Mammary epithelial cell (primary cell): ENCODE measurements at regions not wholly inside any gene's neighbourhood (a gene's known extent, or its start where the extent isn't known, plus 50 kb on each side); places are given as distances from the start of the nearest gene placed in this dataset.

Source experiments
- EZH2 ChIP-seq: IDR thresholded peaks from 2 replicates; pipeline ENCODE4 v1.6.1; 2012; ENCODE audit warnings: low read length, inconsistent platforms, borderline replicate concordance
- TF ChIP-seq, protein P1 (sequence below), 2 donors: IDR thresholded peaks in 1 of 2; conservative IDR thresholded peaks in 1 of 2; 2 replicates each; pipeline ENCODE4 v1.5.1; 2011 to 2012; ENCODE audit warnings: inconsistent platforms in 2 of 2, low read length in 2 of 2, mild to moderate bottlenecking in 2 of 2, control low read depth in 1 of 2, low read depth in 1 of 2; ENCODE audit not compliant: insufficient read depth in 1 of 2; ENCODE audit errors: extremely low read depth in 1 of 2

GRCh38 chr1:30258876-30259275 is 464.5 kb downstream of the MATN1 start:
- TF ChIP-seq, protein P1, sequence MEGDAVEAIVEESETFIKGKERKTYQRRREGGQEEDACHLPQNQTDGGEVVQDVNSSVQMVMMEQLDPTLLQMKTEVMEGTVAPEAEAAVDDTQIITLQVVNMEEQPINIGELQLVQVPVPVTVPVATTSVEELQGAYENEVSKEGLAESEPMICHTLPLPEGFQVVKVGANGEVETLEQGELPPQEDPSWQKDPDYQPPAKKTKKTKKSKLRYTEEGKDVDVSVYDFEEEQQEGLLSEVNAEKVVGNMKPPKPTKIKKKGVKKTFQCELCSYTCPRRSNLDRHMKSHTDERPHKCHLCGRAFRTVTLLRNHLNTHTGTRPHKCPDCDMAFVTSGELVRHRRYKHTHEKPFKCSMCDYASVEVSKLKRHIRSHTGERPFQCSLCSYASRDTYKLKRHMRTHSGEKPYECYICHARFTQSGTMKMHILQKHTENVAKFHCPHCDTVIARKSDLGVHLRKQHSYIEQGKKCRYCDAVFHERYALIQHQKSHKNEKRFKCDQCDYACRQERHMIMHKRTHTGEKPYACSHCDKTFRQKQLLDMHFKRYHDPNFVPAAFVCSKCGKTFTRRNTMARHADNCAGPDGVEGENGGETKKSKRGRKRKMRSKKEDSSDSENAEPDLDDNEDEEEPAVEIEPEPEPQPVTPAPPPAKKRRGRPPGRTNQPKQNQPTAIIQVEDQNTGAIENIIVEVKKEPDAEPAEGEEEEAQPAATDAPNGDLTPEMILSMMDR (conservative IDR thresholded peaks at IDR 0.05 in 1 of 2, IDR thresholded peaks at IDR 0.05 in 1 of 2; ENCODE audit: extremely low read depth in 1 of 2, insufficient read depth in 1 of 2, low read depth in 1 of 2, low read length in 2 of 2): no peak
- TF ChIP-seq EZH2: no peak
